ENCODE measurements at regions not wholly inside any gene's neighbourhood (a gene's known extent, or its start where the extent isn't known, plus 50 kb on each side); places are given as distances from the start of the nearest gene placed in this dataset.

DNA sequence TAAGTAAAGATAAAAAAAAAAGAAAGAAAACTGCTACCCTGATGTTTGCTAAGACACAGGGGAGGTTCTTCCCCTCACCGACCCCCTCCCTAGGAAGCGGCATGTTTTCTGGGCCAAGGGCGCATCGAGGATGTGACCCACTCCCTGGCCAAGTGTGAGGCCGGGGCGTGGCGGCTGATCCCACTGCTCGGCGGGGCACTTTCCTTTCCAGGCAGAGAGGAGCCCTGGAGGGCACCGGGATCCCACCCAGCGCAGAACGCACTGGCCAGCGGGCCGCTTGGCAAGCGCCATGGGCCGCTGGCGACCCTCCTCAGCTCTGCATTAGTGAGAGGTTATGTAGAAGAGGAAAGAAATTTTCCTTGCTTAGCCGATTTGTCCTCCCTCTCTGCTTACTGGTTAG is 93.4 kb downstream of the ZNF736 start:
- Histone ChIP-seq H3K27me3 (replicated peaks in 1 of 2; ENCODE audit: control insufficient read depth in 2 of 2, insufficient read depth in 2 of 2, low read length in 1 of 2) (no peaks in the 10 kb centered on the region), H2AFZ (ENCODE audit: control insufficient read depth, low read depth, low read length) (no peak overlapping the region), H3K4me1 (ENCODE audit: control insufficient read depth, insufficient read depth, low read length) (no peaks in the 10 kb centered on the region), H4K20me1 (ENCODE audit: control insufficient read depth, insufficient read depth) (no peaks in the 10 kb centered on the region), H3K9me3 (replicated peaks; ENCODE audit: control insufficient read depth, insufficient read depth, low read length) (no peaks in the 10 kb centered on the region; the same call in 2 of the 3 replicates), H3K4me2 (ENCODE audit: control insufficient read depth, insufficient read depth) (no peak overlapping the region), H3K36me3 (ENCODE audit: control insufficient read depth in 2 of 2, insufficient read depth in 2 of 2, low read length in 1 of 2) (no peaks in the 10 kb centered on the region), H3K27ac (ENCODE audit: control insufficient read depth, insufficient read depth) (no peak overlapping the region), H3K9ac (ENCODE audit: control insufficient read depth, insufficient read depth, low read length) (no peak overlapping the region), H3K4me3 (no peak overlapping the region), H3K79me2 (ENCODE audit: control insufficient read depth, insufficient read depth, low read length) (no peaks in the 10 kb centered on the region)
- TF ChIP-seq CREM (IDR thresholded peaks at IDR 0.05; ENCODE audit: low read depth) (no peak), SUZ12 (IDR thresholded peaks at IDR 0.05; ENCODE audit: unreplicated experiment) (no peak), CBX5 (IDR thresholded peaks at IDR 0.05; ENCODE audit: low read depth) (no peak), NFXL1 (IDR thresholded peaks at IDR 0.05; ENCODE audit: borderline replicate concordance) (no peak), WRNIP1 (IDR thresholded peaks at IDR 0.05; ENCODE audit: borderline replicate concordance, low read depth, low read length) (no peak)
- CTCF ChIA-PET = no interaction called here
- intact Hi-C loops (cut with micrococcal nuclease; ENCODE audit: unreplicated experiment) = no loop called here
- 74% methylated on average over 16 of the region's 18 CpGs for WGBS (ENCODE audit: insufficient coverage, insufficient replicate concordance, low lambda C conversion rate, missing lambda C conversion rate)
- DNase-seq (ENCODE audit: low read depth, low spot score) (no peak), FAIRE-seq (no peak), ATAC-seq (no peak)
- POLR2A ChIA-PET = no interaction called here
- in situ Hi-C loops (cut with MboI) = no loop called here
- SMC1A ChIA-PET (ENCODE audit: uncharacterized antibody, unreplicated experiment) = no interaction called here
- BruUV-seq (replicated peaks) = no TSS peak
- RAD21 ChIA-PET (ENCODE audit: unreplicated experiment) = no interaction called here
